Activated T-helper 17 cell treated with anti-CD3 and anti-CD28 coated beads, Interleukin-2, amount 50 U/mL, for 72 hours (primary cell): ENCODE measurements at regions not wholly inside any gene's neighbourhood (a gene's known extent, or its start where the extent isn't known, plus 50 kb on each side); places are given as distances from the start of the nearest gene placed in this dataset.

ENCODE experiments used
- ATAC-seq: fragments of 150-1000 bp; cut with Tn5 transposase; replicated peaks from 2 replicates; pipeline ENCODE4 v1.10.0; 2021; ENCODE audit warnings: mild to moderate bottlenecking, moderate library complexity
- H3K27ac Mint-ChIP-seq: one replicate; pipeline ENCODE4 v1.8.0; 2022; ENCODE audit warnings: mixed read lengths
- H3K27me3 Mint-ChIP-seq: one replicate; pipeline ENCODE4 v1.8.0; 2022; ENCODE audit warnings: mixed read lengths
- H3K36me3 Mint-ChIP-seq: one replicate; pipeline ENCODE4 v1.8.0; 2022; ENCODE audit warnings: low read depth, mild to moderate bottlenecking, mixed read lengths
- H3K4me1 Mint-ChIP-seq: one replicate; pipeline ENCODE4 v1.8.0; 2022; ENCODE audit warnings: mixed read lengths
- H3K4me3 Mint-ChIP-seq: one replicate; pipeline ENCODE4 v1.8.0; 2022; ENCODE audit warnings: mild to moderate bottlenecking, mixed read lengths
- H3K9me3 Mint-ChIP-seq: one replicate; pipeline ENCODE4 v1.8.0; 2022; ENCODE audit warnings: mixed read lengths

- H3K9me3 Mint-ChIP-seq: no peaks in the 10 kb centered on the region
- H3K4me1 Mint-ChIP-seq: no peaks in the 10 kb centered on the region
- no peaks in the 10 kb centered on the region for H3K36me3 Mint-ChIP-seq
- no peak overlapping the region for H3K4me3 Mint-ChIP-seq
- peaks cover 32% of the 10 kb centered on the region for H3K27me3 Mint-ChIP-seq
- no peak overlapping the region for H3K27ac Mint-ChIP-seq
- no peak for ATAC-seq
Measured at GRCh38 chr21:41689289-41689583, 77.6 kb downstream of the RIPK4 start.

- no peak overlapping the region for H3K4me3 Mint-ChIP-seq
- no peaks in the 10 kb centered on the region for H3K4me1 Mint-ChIP-seq
- H3K36me3 Mint-ChIP-seq: no peaks in the 10 kb centered on the region
- no peak for ATAC-seq
- peaks cover 28% of the 10 kb centered on the region for H3K27me3 Mint-ChIP-seq
- no peaks in the 10 kb centered on the region for H3K9me3 Mint-ChIP-seq
- H3K27ac Mint-ChIP-seq: no peak overlapping the region
Measured at GRCh38 chr21:41687633-41688032, 79.2 kb downstream of the RIPK4 start.

- ATAC-seq: no peak
- no peak overlapping the region for H3K27ac Mint-ChIP-seq
- H3K4me3 Mint-ChIP-seq: no peak overlapping the region
- no peaks in the 10 kb centered on the region for H3K9me3 Mint-ChIP-seq
- H3K4me1 Mint-ChIP-seq: no peaks in the 10 kb centered on the region
- peaks cover 24% of the 10 kb centered on the region for H3K27me3 Mint-ChIP-seq
- H3K36me3 Mint-ChIP-seq: no peaks in the 10 kb centered on the region
Measured at GRCh38 chr21:41686664-41687063, 80.2 kb downstream of the RIPK4 start.

- no peaks in the 10 kb centered on the region for H3K36me3 Mint-ChIP-seq
- H3K27me3 Mint-ChIP-seq: peaks cover 20% of the 10 kb centered on the region
- H3K4me3 Mint-ChIP-seq: no peak overlapping the region
- H3K4me1 Mint-ChIP-seq: no peaks in the 10 kb centered on the region
- no peaks in the 10 kb centered on the region for H3K9me3 Mint-ChIP-seq
- no peak for ATAC-seq
- no peak overlapping the region for H3K27ac Mint-ChIP-seq
Measured at GRCh38 chr21:41685511-41686149, 81.2 kb downstream of the RIPK4 start.

GRCh38 chr21:41684381-41685245, 82.2 kb downstream of the RIPK4 start:
- Mint-ChIP-seq H3K27me3 (peaks cover 20% of the 10 kb centered on the region), H3K9me3 (no peaks in the 10 kb centered on the region), H3K4me1 (no peaks in the 10 kb centered on the region), H3K27ac (no peak overlapping the region), H3K36me3 (no peaks in the 10 kb centered on the region), H3K4me3 (no peak overlapping the region)
- no peak for ATAC-seq

GRCh38 chr21:41683815-41684214, 83.0 kb downstream of the RIPK4 start:
- H3K27ac Mint-ChIP-seq: no peak overlapping the region
- H3K4me3 Mint-ChIP-seq: no peak overlapping the region
- no peaks in the 10 kb centered on the region for H3K9me3 Mint-ChIP-seq
- H3K4me1 Mint-ChIP-seq: no peaks in the 10 kb centered on the region
- no peak for ATAC-seq
- H3K27me3 Mint-ChIP-seq: peaks cover 23% of the 10 kb centered on the region
- no peaks in the 10 kb centered on the region for H3K36me3 Mint-ChIP-seq

GRCh38 chr21:41682719-41683179, 84.1 kb downstream of the RIPK4 start:
- Mint-ChIP-seq H3K9me3 (no peaks in the 10 kb centered on the region), H3K27me3 (peaks cover 22% of the 10 kb centered on the region), H3K36me3 (no peaks in the 10 kb centered on the region), H3K4me1 (no peaks in the 10 kb centered on the region), H3K4me3 (no peak overlapping the region), H3K27ac (no peak overlapping the region)
- ATAC-seq: no peak

- Mint-ChIP-seq H3K9me3 (no peaks in the 10 kb centered on the region), H3K27me3 (peaks cover 26% of the 10 kb centered on the region), H3K4me3 (no peak overlapping the region), H3K36me3 (no peaks in the 10 kb centered on the region), H3K27ac (no peak overlapping the region), H3K4me1 (no peaks in the 10 kb centered on the region)
- no peak for ATAC-seq
Measured at GRCh38 chr21:41681939-41682718, 84.7 kb downstream of the RIPK4 start.

- Mint-ChIP-seq H3K4me3 (no peak overlapping the region), H3K27ac (no peak overlapping the region), H3K4me1 (no peaks in the 10 kb centered on the region), H3K9me3 (no peaks in the 10 kb centered on the region), H3K36me3 (no peaks in the 10 kb centered on the region), H3K27me3 (peaks cover 26% of the 10 kb centered on the region)
- ATAC-seq: no peak
Measured at GRCh38 chr21:41681348-41681801, 85.5 kb downstream of the RIPK4 start.

GRCh38 chr21:41680444-41681347, 86.2 kb downstream of the RIPK4 start:
- Mint-ChIP-seq H3K27ac (no peak overlapping the region), H3K4me3 (no peak overlapping the region), H3K4me1 (no peaks in the 10 kb centered on the region), H3K9me3 (no peaks in the 10 kb centered on the region), H3K36me3 (no peaks in the 10 kb centered on the region), H3K27me3 (peaks cover 23% of the 10 kb centered on the region)
- ATAC-seq: no peak

GRCh38 chr21:41678924-41679318, 87.9 kb downstream of the RIPK4 start:
- ATAC-seq: no peak
- Mint-ChIP-seq H3K9me3 (no peaks in the 10 kb centered on the region), H3K4me1 (no peaks in the 10 kb centered on the region), H3K36me3 (no peaks in the 10 kb centered on the region), H3K4me3 (no peak overlapping the region), H3K27me3 (peaks cover 20% of the 10 kb centered on the region), H3K27ac (no peak overlapping the region)

- ATAC-seq: no peak
- Mint-ChIP-seq H3K27ac (no peak overlapping the region), H3K27me3 (peaks cover 19% of the 10 kb centered on the region), H3K36me3 (no peaks in the 10 kb centered on the region), H3K9me3 (no peaks in the 10 kb centered on the region), H3K4me1 (no peaks in the 10 kb centered on the region), H3K4me3 (no peak overlapping the region)
Measured at GRCh38 chr21:41678016-41678923, 88.6 kb downstream of the RIPK4 start.

- H3K4me1 Mint-ChIP-seq: peaks cover 2% of the 10 kb centered on the region
- H3K9me3 Mint-ChIP-seq: no peaks in the 10 kb centered on the region
- H3K27ac Mint-ChIP-seq: no peak overlapping the region
- no peaks in the 10 kb centered on the region for H3K36me3 Mint-ChIP-seq
- H3K4me3 Mint-ChIP-seq: no peak overlapping the region
- no peak for ATAC-seq
- H3K27me3 Mint-ChIP-seq: peaks cover 15% of the 10 kb centered on the region
Measured at GRCh38 chr21:41677671-41678015, 89.2 kb downstream of the RIPK4 start.
